SK-N-SH (cell line): ENCODE measurements at regions not wholly inside any gene's neighbourhood (a gene's known extent, or its start where the extent isn't known, plus 50 kb on each side); places are given as distances from the start of the nearest gene placed in this dataset.

Experiments
- CTCF ChIA-PET: fragments of 300-600, 350-600 bp; formaldehyde crosslinking; extraction: SDS; loops from one replicate; lab custom pipeline; 2021; lab: Yijun Ruan, JAX
- POLR2A ChIA-PET: fragments of 350-600 bp; sonication (Branson Sonifier 250); formaldehyde crosslinking; extraction: SDS; loops from one replicate; lab custom pipeline; 2020; ENCODE audit warnings: antibody characterized with exemption, inconsistent platforms; lab: Yijun Ruan, JAX
- DNase-seq: peaks from one replicate; pipeline ENCODE4 v3.0.0; 2012
- H2AFZ ChIP-seq: fragments of 200-600 bp; sonication (generic); 2 replicates; pipeline ENCODE4 v1.8.1; 2016; ENCODE audit warnings: antibody characterized with exemption, mild to moderate bottlenecking, low read depth
- H3F3A ChIP-seq: fragments of 200-600 bp; sonication (generic); replicated peaks from 2 replicates; pipeline ENCODE3; 2016; ENCODE audit warnings: antibody characterized with exemption, mild to moderate bottlenecking; ENCODE audit not compliant: insufficient read depth
- H3K27ac ChIP-seq, 2 experiments: fragments of 200-500 bp in 1 of 2; fragments of 200-600 bp in 1 of 2; sonication (Bioruptor generic) in 1 of 2; sonication (generic), shearing (Covaris generic) in 1 of 2; 2 replicates each; pipeline versions ENCODE4 v1.5.1 to v1.6.1; 2014 to 2016; ENCODE audit warnings: low read depth in 2 of 2, inconsistent platforms in 1 of 2, low read length in 1 of 2, mild to moderate bottlenecking in 1 of 2, mixed read lengths in 1 of 2
- H3K27me3 ChIP-seq: fragments of 200-600 bp; sonication (generic), shearing (Covaris generic); 2 replicates; pipeline ENCODE4 v1.6.1; 2016; ENCODE audit warnings: mixed run types; ENCODE audit not compliant: insufficient read depth
- H3K36me3 ChIP-seq, 2 experiments: fragments of 200-500 bp in 1 of 2; fragments of 200-600 bp in 1 of 2; sonication (Bioruptor generic) in 1 of 2; sonication (generic) in 1 of 2; replicated peaks in 1 of 2; 2 replicates each; pipeline versions ENCODE3 to v1.5.1; 2014 to 2016; ENCODE audit warnings: low read length in 1 of 2, mild to moderate bottlenecking in 1 of 2; ENCODE audit not compliant: insufficient read depth in 2 of 2, control insufficient read depth in 1 of 2
- H3K4me1 ChIP-seq, 2 experiments: fragments of 200-500 bp in 1 of 2; fragments of 200-600 bp in 1 of 2; sonication (Bioruptor generic) in 1 of 2; sonication (generic), shearing (Covaris generic) in 1 of 2; 2 replicates each; pipeline versions ENCODE4 v1.5.1 to v1.6.1; 2014 to 2016; ENCODE audit warnings: low read depth in 1 of 2, low read length in 1 of 2, mixed run types in 1 of 2; ENCODE audit not compliant: insufficient read depth in 2 of 2, control insufficient read depth in 1 of 2
- H3K4me2 ChIP-seq: fragments of 200-600 bp; sonication (generic), shearing (Covaris generic); 2 replicates; pipeline ENCODE4 v1.6.1; 2017; ENCODE audit warnings: mixed run types
- H3K4me3 ChIP-seq, 2 experiments: fragments of 200-500 bp in 1 of 2; fragments of 200-600 bp in 1 of 2; sonication (Bioruptor generic) in 1 of 2; sonication (generic), shearing (Covaris generic) in 1 of 2; 2 replicates each; pipeline versions ENCODE4 v1.5.1 to v1.8.1; 2014 to 2016; ENCODE audit warnings: low read depth in 2 of 2, inconsistent platforms in 1 of 2, low read length in 1 of 2, mild to moderate bottlenecking in 1 of 2, mixed read lengths in 1 of 2, moderate library complexity in 1 of 2
- H3K79me2 ChIP-seq: fragments of 200-600 bp; sonication (generic); 2 replicates; pipeline ENCODE4 v1.8.1; 2017; ENCODE audit warnings: mild to moderate bottlenecking; ENCODE audit not compliant: insufficient read depth
- H3K9ac ChIP-seq: fragments of 200-600 bp; sonication (generic); 2 replicates; pipeline ENCODE4 v1.6.1; 2017; ENCODE audit warnings: mixed run types
- H3K9me2 ChIP-seq: fragments of 200-600 bp; sonication (generic); 2 replicates; pipeline ENCODE4 v1.6.1; 2017; ENCODE audit warnings: mixed run types
- H3K9me3 ChIP-seq: fragments of 200-600 bp; sonication (generic); 2 replicates; pipeline ENCODE4 v1.6.1; 2017; ENCODE audit warnings: mixed run types, mild to moderate bottlenecking, moderate library complexity
- H4K20me1 ChIP-seq: fragments of 200-600 bp; sonication (generic); 2 replicates; pipeline ENCODE4 v1.6.1; 2017; ENCODE audit warnings: mild to moderate bottlenecking, mixed run types; ENCODE audit not compliant: insufficient read depth
- ELF1 ChIP-seq: IDR thresholded peaks from 2 replicates; pipeline ENCODE4 v1.4.0; 2012
- FOXJ3 ChIP-seq: sonication (generic); formaldehyde crosslinking; IDR thresholded peaks from 2 replicates; pipeline ENCODE4 v1.5.1; 2020; ENCODE audit warnings: mild to moderate bottlenecking, missing genetic modification reagents
- GATA2 ChIP-seq: sonication (generic); formaldehyde crosslinking; IDR thresholded peaks from 2 replicates; pipeline ENCODE4 v1.5.0; 2020; ENCODE audit warnings: mild to moderate bottlenecking, missing genetic modification reagents
- IRF3 ChIP-seq: fragments of 150-350 bp; IDR thresholded peaks from 2 replicates; pipeline ENCODE4 v1.6.1; 2016; ENCODE audit warnings: mild to moderate bottlenecking, low read depth, low read length
- MAX ChIP-seq: IDR thresholded peaks from 2 replicates; pipeline ENCODE4 v1.4.0; 2012; ENCODE audit warnings: low read depth
- NFIC ChIP-seq: IDR thresholded peaks from 2 replicates; pipeline ENCODE4 v1.4.0; 2012; ENCODE audit warnings: borderline replicate concordance
- NRF1 ChIP-seq: IDR thresholded peaks from 2 replicates; pipeline ENCODE4 v1.6.1; 2012; ENCODE audit warnings: low read depth, mild to moderate bottlenecking, low read length
- RCOR1 ChIP-seq: fragments of 150-350 bp; IDR thresholded peaks from 2 replicates; pipeline ENCODE4 v1.6.1; 2017; ENCODE audit warnings: antibody characterized with exemption, low read length
- SMC3 ChIP-seq: IDR thresholded peaks from 2 replicates; pipeline ENCODE4 v1.6.1; 2012; ENCODE audit warnings: low read depth, low read length, improper control_type of control experiment
- TAF1 ChIP-seq: IDR thresholded peaks from 2 replicates; pipeline ENCODE4 v1.6.1; 2012; ENCODE audit warnings: low read depth, mild to moderate bottlenecking, low read length, moderate library complexity, borderline replicate concordance
- TCF12 ChIP-seq: IDR thresholded peaks from 2 replicates; pipeline ENCODE4 v1.4.0; 2012
- TEAD4 ChIP-seq: IDR thresholded peaks from 2 replicates; pipeline ENCODE4 v1.4.0; 2012; ENCODE audit warnings: mild to moderate bottlenecking, borderline replicate concordance; ENCODE audit not compliant: insufficient read depth
- USF1 ChIP-seq: IDR thresholded peaks from 2 replicates; pipeline ENCODE4 v1.4.0; 2012; ENCODE audit warnings: low read depth, borderline replicate concordance
- YY1 ChIP-seq: IDR thresholded peaks from 2 replicates; pipeline ENCODE4 v1.4.0; 2012; ENCODE audit warnings: low read depth, mild to moderate bottlenecking
- ZBTB33 ChIP-seq: IDR thresholded peaks from 2 replicates; pipeline ENCODE4 v1.4.0; 2012; ENCODE audit warnings: low read depth, borderline replicate concordance
- WGBS: methylation state at CpG from one replicate; pipeline ENCODE4 v1.1.6; 2017; ENCODE audit warnings: low lambda C conversion rate; 5-methylcytosine and 5-hydroxymethylcytosine counted together

- Histone ChIP-seq H3K27ac (no peak overlapping the region), H2AFZ (no peak overlapping the region), H4K20me1 (no peaks in the 10 kb centered on the region), H3K36me3 (no peaks in the 10 kb centered on the region), H3K9ac (no peak overlapping the region), H3K4me3 (no peak overlapping the region), H3K4me1 (no peaks in the 10 kb centered on the region), H3K9me3 (no peaks in the 10 kb centered on the region), H3K4me2 (no peak overlapping the region), H3K79me2 (no peaks in the 10 kb centered on the region), H3K9me2 (no peaks in the 10 kb centered on the region), H3K27me3 (no peaks in the 10 kb centered on the region), H3F3A (no peaks in the 10 kb centered on the region)
- CTCF ChIA-PET, result no interaction called here
- WGBS, result 63% methylated on average over 1 of the region's 1 CpG
- POLR2A ChIA-PET, result no interaction called here
- no peak for TF ChIP-seq GATA2 (CRISPR knock-in tag)
- peak; percentile 15; the same call in 1 of the 2 replicates for TF ChIP-seq TCF12
- TF ChIP-seq ZBTB33, result no peak
- no peak for DNase-seq
These were observed 1262.7 kb upstream of the MIR17HG start for GRCh38 chr13:90084684-90085290.

GRCh38 chr13:90089051-90089450 is 1258.4 kb upstream of the MIR17HG start:
- no peaks in the 10 kb centered on the region for H3K9me2 ChIP-seq
- no peak overlapping the region for H3K27ac ChIP-seq
- 92% methylated on average over 3 of the region's 3 CpGs for WGBS
- H3K9me3 ChIP-seq, result peaks cover 3% of the 10 kb centered on the region; the same call in 1 of the 2 replicates
- H3K79me2 ChIP-seq, result no peaks in the 10 kb centered on the region
- TF ChIP-seq TAF1, result no peak
- no peak for TF ChIP-seq NRF1
- no peak for TF ChIP-seq TEAD4
- TF ChIP-seq YY1, result no peak
- TF ChIP-seq RCOR1, result no peak
- TF ChIP-seq MAX, result no peak
- no peak for TF ChIP-seq ELF1
- TF ChIP-seq SMC3, result no peak
- TF ChIP-seq USF1, result no peak
- TF ChIP-seq FOXJ3 (CRISPR knock-in tag), result no peak
- no peak for TF ChIP-seq IRF3
- TF ChIP-seq NFIC, result no peak
- no peak for DNase-seq
- H2AFZ ChIP-seq, result no peak overlapping the region
- H3F3A ChIP-seq, result no peaks in the 10 kb centered on the region
- no peaks in the 10 kb centered on the region for H3K27me3 ChIP-seq
- POLR2A ChIA-PET, result no interaction called here
- CTCF ChIA-PET, result interaction anchor here (0.8 to 1.5 kb wide), 2 partner anchors 11 to 779 kb away, joined by 3 to 4 read pairs; no protein-coding TSS in a partner anchor
- H3K36me3 ChIP-seq, result no peaks in the 10 kb centered on the region
- no peak overlapping the region for H3K4me2 ChIP-seq
- H4K20me1 ChIP-seq, result no peaks in the 10 kb centered on the region
- H3K4me3 ChIP-seq, result no peak overlapping the region
- H3K4me1 ChIP-seq, result no peaks in the 10 kb centered on the region
- no peak overlapping the region for H3K9ac ChIP-seq
